Breast epithelium (tissue), 4 donors: ENCODE measurements at regions not wholly inside any gene's neighbourhood (a gene's known extent, or its start where the extent isn't known, plus 50 kb on each side); places are given as distances from the start of the nearest gene placed in this dataset.

Experiments
- DNase-seq, 2 donors: peaks; one replicate each; pipeline ENCODE4 v3.0.0-alpha.2; 2019; ENCODE audit warnings: low spot score in 2 of 2
- H3K27ac ChIP-seq, 2 donors: fragments of 200-600 bp; sonication (generic) in 1 of 2; one replicate each; pipeline ENCODE4 v1.5.1; 2016 to 2019; ENCODE audit warnings: mild to moderate bottlenecking in 1 of 2
- H3K27me3 ChIP-seq, 2 donors: fragments of 200-600 bp; sonication (generic) in 1 of 2; one replicate each; pipeline versions ENCODE4 v1.5.1 to v1.6.0; 2017 to 2019; ENCODE audit warnings: control low read depth in 1 of 2, mild to moderate bottlenecking in 1 of 2
- H3K36me3 ChIP-seq: fragments of 200-600 bp; one replicate; pipeline ENCODE4 v1.5.1; 2019
- H3K4me1 ChIP-seq, 2 donors: fragments of 200-600 bp; sonication (generic); one replicate each; pipeline ENCODE4 v1.5.1; 2016 to 2019; ENCODE audit warnings: control low read depth in 1 of 2
- H3K4me3 ChIP-seq, 3 donors: fragments of 200-600 bp; sonication (generic); 1 replicate in 2 of 3; 2 replicates in 1 of 3; pipeline ENCODE4 v1.5.1; 2016 to 2019; ENCODE audit warnings: mild to moderate bottlenecking in 3 of 3, moderate library complexity in 2 of 3
- H3K9me3 ChIP-seq, 2 donors: fragments of 200-600 bp; sonication (generic) in 1 of 2; one replicate each; pipeline ENCODE4 v1.5.1; 2016 to 2019; ENCODE audit warnings: control low read depth in 1 of 2
- POLR2A ChIP-seq: fragments of 450-650 bp; IDR thresholded peaks from one replicate; pipeline ENCODE4 v1.6.1; 2016; ENCODE audit warnings: antibody characterized with exemption, mild to moderate bottlenecking, moderate library complexity
- POLR2AphosphoS5 ChIP-seq, 3 donors: sonication (generic); formaldehyde crosslinking; IDR thresholded peaks; one replicate each; pipeline ENCODE4 v1.6.1; 2017; ENCODE audit warnings: antibody characterized with exemption in 3 of 3
- intact Hi-C: fragments of 100-400 bp; cut with DNase I; formaldehyde crosslinking; loops from one replicate; pipeline ENCODE4 v1.15.1; 2023; ENCODE audit warnings: low total_unique reads
- TF ChIP-seq, protein P1 (sequence below), 3 donors: fragments of 450-650 bp; IDR thresholded peaks; one replicate each; pipeline ENCODE4 v1.5.1; 2016 to 2017; ENCODE audit warnings: antibody characterized with exemption in 3 of 3, mild to moderate bottlenecking in 3 of 3, moderate library complexity in 3 of 3

GRCh38 chr6:114580882-114581281, 238.1 kb upstream of the HS3ST5 start:
- H3K27me3 ChIP-seq: no peaks in the 10 kb centered on the region
- DNase-seq: no peak
- no peak overlapping the region for H3K27ac ChIP-seq
- intact Hi-C loops: no loop called here
- H3K4me1 ChIP-seq: no peaks in the 10 kb centered on the region
- no peaks in the 10 kb centered on the region for H3K36me3 ChIP-seq
- TF ChIP-seq, protein P1, sequence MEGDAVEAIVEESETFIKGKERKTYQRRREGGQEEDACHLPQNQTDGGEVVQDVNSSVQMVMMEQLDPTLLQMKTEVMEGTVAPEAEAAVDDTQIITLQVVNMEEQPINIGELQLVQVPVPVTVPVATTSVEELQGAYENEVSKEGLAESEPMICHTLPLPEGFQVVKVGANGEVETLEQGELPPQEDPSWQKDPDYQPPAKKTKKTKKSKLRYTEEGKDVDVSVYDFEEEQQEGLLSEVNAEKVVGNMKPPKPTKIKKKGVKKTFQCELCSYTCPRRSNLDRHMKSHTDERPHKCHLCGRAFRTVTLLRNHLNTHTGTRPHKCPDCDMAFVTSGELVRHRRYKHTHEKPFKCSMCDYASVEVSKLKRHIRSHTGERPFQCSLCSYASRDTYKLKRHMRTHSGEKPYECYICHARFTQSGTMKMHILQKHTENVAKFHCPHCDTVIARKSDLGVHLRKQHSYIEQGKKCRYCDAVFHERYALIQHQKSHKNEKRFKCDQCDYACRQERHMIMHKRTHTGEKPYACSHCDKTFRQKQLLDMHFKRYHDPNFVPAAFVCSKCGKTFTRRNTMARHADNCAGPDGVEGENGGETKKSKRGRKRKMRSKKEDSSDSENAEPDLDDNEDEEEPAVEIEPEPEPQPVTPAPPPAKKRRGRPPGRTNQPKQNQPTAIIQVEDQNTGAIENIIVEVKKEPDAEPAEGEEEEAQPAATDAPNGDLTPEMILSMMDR (IDR thresholded peaks at IDR 0.05): no peak
- TF ChIP-seq POLR2A (no peak), POLR2AphosphoS5 (IDR thresholded peaks at IDR 0.05) (no peak)
- H3K4me3 ChIP-seq: no peak overlapping the region
- peaks cover 10 to 11% of the 10 kb centered on the region in 2 donors for H3K9me3 ChIP-seq

- TF ChIP-seq, protein P1 (IDR thresholded peaks at IDR 0.05): no peak
- no peak for TF ChIP-seq POLR2A
- no peak for TF ChIP-seq POLR2AphosphoS5 (IDR thresholded peaks at IDR 0.05)
- Histone ChIP-seq H3K36me3 (no peaks in the 10 kb centered on the region), H3K9me3 (peaks cover 10 to 11% of the 10 kb centered on the region in 2 donors), H3K27ac (no peak overlapping the region), H3K4me3 (no peak overlapping the region), H3K4me1 (no peaks in the 10 kb centered on the region), H3K27me3 (no peaks in the 10 kb centered on the region)
- intact Hi-C loops: no loop called here
- no peak for DNase-seq
Observed at GRCh38 chr6:114579486-114579885, 236.7 kb upstream of the HS3ST5 start.

GRCh38 chr6:114577109-114577508, 234.3 kb upstream of the HS3ST5 start:
- no peak overlapping the region for H3K4me3 ChIP-seq
- TF ChIP-seq, protein P1 (IDR thresholded peaks at IDR 0.05): no peak
- TF ChIP-seq POLR2AphosphoS5 (IDR thresholded peaks at IDR 0.05): no peak
- TF ChIP-seq POLR2A: no peak
- H3K36me3 ChIP-seq: no peaks in the 10 kb centered on the region
- peaks cover 0 to 5% of the 10 kb centered on the region in 2 donors for H3K9me3 ChIP-seq
- no peak for DNase-seq
- H3K27me3 ChIP-seq: no peaks in the 10 kb centered on the region
- intact Hi-C loops: no loop called here
- H3K27ac ChIP-seq: no peak overlapping the region
- H3K4me1 ChIP-seq: no peaks in the 10 kb centered on the region

DNA sequence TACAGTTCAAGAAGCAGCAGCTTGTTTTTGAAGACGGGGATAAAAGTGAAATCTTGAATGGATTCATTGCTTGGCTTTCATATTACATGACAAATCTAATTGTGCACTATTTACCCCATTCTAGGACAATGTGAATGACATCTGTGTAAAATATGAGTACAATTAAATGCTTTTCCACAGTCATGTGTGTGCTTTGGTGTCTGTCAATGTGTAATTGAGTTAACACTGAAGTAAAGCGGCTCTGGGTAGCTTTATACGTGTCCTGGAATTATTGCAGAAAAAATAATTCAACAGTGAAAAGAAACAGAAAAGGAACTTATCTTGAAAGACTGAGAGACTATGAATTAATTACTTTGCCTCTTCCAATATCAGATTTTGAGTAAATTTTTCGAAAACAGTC, 233.5 kb upstream of the HS3ST5 start:
- no peak overlapping the region for H3K4me3 ChIP-seq
- H3K4me1 ChIP-seq: no peaks in the 10 kb centered on the region
- peaks cover 0 to under 1% of the 10 kb centered on the region in 2 donors for H3K9me3 ChIP-seq

GRCh38 chr6:114569669-114570068, 226.8 kb upstream of the HS3ST5 start:
- H3K27me3 ChIP-seq: no peaks in the 10 kb centered on the region
- no peaks in the 10 kb centered on the region for H3K36me3 ChIP-seq
- no peak overlapping the region for H3K4me3 ChIP-seq
- no peaks in the 10 kb centered on the region for H3K4me1 ChIP-seq
- intact Hi-C loops: no loop called here
- no peak for DNase-seq
- TF ChIP-seq, protein P1 (IDR thresholded peaks at IDR 0.05): no peak
- TF ChIP-seq POLR2AphosphoS5 (IDR thresholded peaks at IDR 0.05) (no peak), POLR2A (no peak)
- no peaks in the 10 kb centered on the region for H3K9me3 ChIP-seq
- H3K27ac ChIP-seq: no peak overlapping the region

More for the DNA sequence above, 233.5 kb upstream of the HS3ST5 start:
- Histone ChIP-seq H3K36me3 (no peaks in the 10 kb centered on the region), H3K27ac (no peak overlapping the region), H3K27me3 (no peaks in the 10 kb centered on the region)
- TF ChIP-seq, protein P1 (IDR thresholded peaks at IDR 0.05): no peak
- TF ChIP-seq POLR2AphosphoS5 (IDR thresholded peaks at IDR 0.05): no peak
- intact Hi-C loops: no loop called here
- no peak for DNase-seq
